ENCODE measurements at regions not wholly inside any gene's neighbourhood (a gene's known extent, or its start where the extent isn't known, plus 50 kb on each side); places are given as distances from the start of the nearest gene placed in this dataset.

DNA sequence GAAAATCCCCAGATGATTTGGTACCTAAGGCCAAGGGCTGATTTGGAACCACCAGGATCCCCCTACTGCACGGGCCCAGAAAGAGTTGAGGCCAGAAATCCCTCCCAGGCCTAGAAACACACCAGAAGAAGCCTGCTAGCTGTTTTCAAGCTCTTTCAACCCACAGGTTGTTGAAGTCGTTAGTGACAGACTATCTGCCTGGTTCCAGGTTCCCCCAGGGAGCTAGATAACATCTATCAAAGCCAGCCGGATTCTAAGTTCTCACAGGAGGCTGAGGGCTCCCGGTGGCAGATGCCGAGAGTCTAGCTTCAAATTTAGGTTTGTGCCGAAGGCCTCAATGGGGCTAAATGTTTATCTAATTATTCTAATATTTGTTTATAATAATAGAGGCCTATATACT, 132.0 kb upstream of the ATP6AP2 start:
- H3K9ac ChIP-seq (ENCODE audit: control insufficient read depth, insufficient read depth, low read length): no peak overlapping the region
- ATAC-seq (no peak), FAIRE-seq (no peak), DNase-seq (ENCODE audit: low read depth, low spot score) (no peak)
- H3K4me3 ChIP-seq: no peak overlapping the region
- 36% methylated on average over 6 of the region's 6 CpGs for WGBS (ENCODE audit: insufficient coverage, insufficient replicate concordance, low lambda C conversion rate, missing lambda C conversion rate)
- no peak overlapping the region for H3K4me2 ChIP-seq (ENCODE audit: control insufficient read depth, insufficient read depth)
- H2AFZ ChIP-seq (ENCODE audit: control insufficient read depth, low read depth, low read length): no peak overlapping the region
- intact Hi-C loops (cut with micrococcal nuclease; ENCODE audit: unreplicated experiment) (no loop called here), in situ Hi-C loops (cut with MboI) (no loop called here)
- no peaks in the 10 kb centered on the region; a peak in 1 of 4 replicates for H3K27me3 ChIP-seq (replicated peaks in 1 of 2; ENCODE audit: control insufficient read depth in 2 of 2, insufficient read depth in 2 of 2, low read length in 1 of 2)
- no peaks in the 10 kb centered on the region for H4K20me1 ChIP-seq (ENCODE audit: control insufficient read depth, insufficient read depth)
- CTCF ChIA-PET: interaction anchor here (0.6 kb wide), 1 partner anchor 1117 kb away, joined by 3 read pairs; no protein-coding TSS in a partner anchor
- no peaks in the 10 kb centered on the region for H3K36me3 ChIP-seq (ENCODE audit: control insufficient read depth in 2 of 2, insufficient read depth in 2 of 2, low read length in 1 of 2)
- H3K79me2 ChIP-seq (ENCODE audit: control insufficient read depth, insufficient read depth, low read length): no peaks in the 10 kb centered on the region
- H3K9me3 ChIP-seq (replicated peaks; ENCODE audit: control insufficient read depth, insufficient read depth, low read length): no peaks in the 10 kb centered on the region
- TF ChIP-seq MYC (IDR thresholded peaks at IDR 0.05; ENCODE audit: insufficient read depth, insufficient read length, insufficient replicate concordance, low read length, severe bottlenecking) (no peak), BMI1 (IDR thresholded peaks at IDR 0.05; ENCODE audit: borderline replicate concordance) (no peak), PAX8 (IDR thresholded peaks at IDR 0.05) (no peak)
- TF ChIP-seq, protein P1, sequence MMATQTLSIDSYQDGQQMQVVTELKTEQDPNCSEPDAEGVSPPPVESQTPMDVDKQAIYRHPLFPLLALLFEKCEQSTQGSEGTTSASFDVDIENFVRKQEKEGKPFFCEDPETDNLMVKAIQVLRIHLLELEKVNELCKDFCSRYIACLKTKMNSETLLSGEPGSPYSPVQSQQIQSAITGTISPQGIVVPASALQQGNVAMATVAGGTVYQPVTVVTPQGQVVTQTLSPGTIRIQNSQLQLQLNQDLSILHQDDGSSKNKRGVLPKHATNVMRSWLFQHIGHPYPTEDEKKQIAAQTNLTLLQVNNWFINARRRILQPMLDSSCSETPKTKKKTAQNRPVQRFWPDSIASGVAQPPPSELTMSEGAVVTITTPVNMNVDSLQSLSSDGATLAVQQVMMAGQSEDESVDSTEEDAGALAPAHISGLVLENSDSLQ (IDR thresholded peaks at IDR 0.05): no peak
- TF ChIP-seq, protein P2, sequence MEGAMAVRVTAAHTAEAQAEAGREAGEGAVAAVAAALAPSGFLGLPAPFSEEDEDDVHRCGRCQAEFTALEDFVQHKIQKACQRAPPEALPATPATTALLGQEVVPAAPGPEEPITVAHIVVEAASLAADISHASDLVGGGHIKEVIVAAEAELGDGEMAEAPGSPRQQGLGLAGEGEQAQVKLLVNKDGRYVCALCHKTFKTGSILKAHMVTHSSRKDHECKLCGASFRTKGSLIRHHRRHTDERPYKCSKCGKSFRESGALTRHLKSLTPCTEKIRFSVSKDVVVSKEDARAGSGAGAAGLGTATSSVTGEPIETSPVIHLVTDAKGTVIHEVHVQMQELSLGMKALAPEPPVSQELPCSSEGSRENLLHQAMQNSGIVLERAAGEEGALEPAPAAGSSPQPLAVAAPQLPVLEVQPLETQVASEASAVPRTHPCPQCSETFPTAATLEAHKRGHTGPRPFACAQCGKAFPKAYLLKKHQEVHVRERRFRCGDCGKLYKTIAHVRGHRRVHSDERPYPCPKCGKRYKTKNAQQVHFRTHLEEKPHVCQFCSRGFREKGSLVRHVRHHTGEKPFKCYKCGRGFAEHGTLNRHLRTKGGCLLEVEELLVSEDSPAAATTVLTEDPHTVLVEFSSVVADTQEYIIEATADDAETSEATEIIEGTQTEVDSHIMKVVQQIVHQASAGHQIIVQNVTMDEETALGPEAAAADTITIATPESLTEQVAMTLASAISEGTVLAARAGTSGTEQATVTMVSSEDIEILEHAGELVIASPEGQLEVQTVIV (IDR thresholded peaks at IDR 0.05; ENCODE audit: borderline replicate concordance, partially characterized antibody): no peak
- TF ChIP-seq, protein P3, sequence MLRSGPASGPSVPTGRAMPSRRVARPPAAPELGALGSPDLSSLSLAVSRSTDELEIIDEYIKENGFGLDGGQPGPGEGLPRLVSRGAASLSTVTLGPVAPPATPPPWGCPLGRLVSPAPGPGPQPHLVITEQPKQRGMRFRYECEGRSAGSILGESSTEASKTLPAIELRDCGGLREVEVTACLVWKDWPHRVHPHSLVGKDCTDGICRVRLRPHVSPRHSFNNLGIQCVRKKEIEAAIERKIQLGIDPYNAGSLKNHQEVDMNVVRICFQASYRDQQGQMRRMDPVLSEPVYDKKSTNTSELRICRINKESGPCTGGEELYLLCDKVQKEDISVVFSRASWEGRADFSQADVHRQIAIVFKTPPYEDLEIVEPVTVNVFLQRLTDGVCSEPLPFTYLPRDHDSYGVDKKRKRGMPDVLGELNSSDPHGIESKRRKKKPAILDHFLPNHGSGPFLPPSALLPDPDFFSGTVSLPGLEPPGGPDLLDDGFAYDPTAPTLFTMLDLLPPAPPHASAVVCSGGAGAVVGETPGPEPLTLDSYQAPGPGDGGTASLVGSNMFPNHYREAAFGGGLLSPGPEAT (IDR thresholded peaks at IDR 0.05; ENCODE audit: low read depth): no peak
- H3K27ac ChIP-seq (ENCODE audit: control insufficient read depth, insufficient read depth): no peak overlapping the region
- SMC1A ChIA-PET (ENCODE audit: uncharacterized antibody, unreplicated experiment): no interaction called here
- RAD21 ChIA-PET (ENCODE audit: unreplicated experiment): no interaction called here
- no TSS peak for BruUV-seq (replicated peaks)
- H3K4me1 ChIP-seq (ENCODE audit: control insufficient read depth, insufficient read depth, low read length): no peaks in the 10 kb centered on the region
- POLR2A ChIA-PET: no interaction called here
